PC-3 (cell line): ENCODE measurements at regions not wholly inside any gene's neighbourhood (a gene's known extent, or its start where the extent isn't known, plus 50 kb on each side); places are given as distances from the start of the nearest gene placed in this dataset.

Experiments
- ATAC-seq: fragments of 200-7000 bp; cut with Tn5 transposase; 2 replicates; pipeline ENCODE4 v1.9.1; 2020; ENCODE audit warnings: mild to moderate bottlenecking, moderate library complexity
- BruUV-seq: library from RNA; stranded (reverse); fragments of 400-500 nt; replicated peaks from 2 replicates; lab custom pipeline; 2021; lab: Mats Ljungman, UMichigan
- CTCF ChIA-PET: fragments of 300-600 bp; sonication (Branson Sonifier 250); formaldehyde crosslinking; loops from one replicate; lab custom pipeline; 2022; ENCODE audit warnings: antibody characterized with exemption; lab: Charles Lee
- POLR2A ChIA-PET: fragments of 300-600 bp; sonication (Branson Sonifier 250); formaldehyde crosslinking; loops from one replicate; lab custom pipeline; 2022; ENCODE audit warnings: antibody characterized with exemption; ENCODE audit not compliant: unreplicated experiment; lab: Charles Lee
- DNase-seq: peaks from one replicate; pipeline ENCODE4 v3.0.0-alpha.2; 2015
- H2AFZ ChIP-seq: fragments of 300-600 bp; sonication (generic); 2 replicates; pipeline ENCODE4 v1.6.0; 2016; ENCODE audit warnings: antibody characterized with exemption, low read length
- H3F3A ChIP-seq: fragments of 300-600 bp; sonication (generic); one replicate; pipeline ENCODE4 v1.6.0; 2017; ENCODE audit warnings: antibody characterized with exemption, low read length, control low read depth, mild to moderate bottlenecking; ENCODE audit not compliant: unreplicated experiment
- H3K27ac ChIP-seq: fragments of 300-600 bp; sonication (generic); 2 replicates; pipeline ENCODE4 v1.5.1; 2016; ENCODE audit warnings: mild to moderate bottlenecking, low read length
- H3K27me3 ChIP-seq: fragments of 300-600 bp; sonication (generic); 2 replicates; pipeline ENCODE4 v1.6.1; 2016; ENCODE audit warnings: low read length, mixed read lengths
- H3K36me3 ChIP-seq: fragments of 300-600 bp; sonication (generic); 2 replicates; pipeline ENCODE4 v1.6.1; 2016; ENCODE audit warnings: low read depth, mixed run types, low read length, mixed read lengths
- H3K4me1 ChIP-seq: fragments of 300-600 bp; sonication (generic); 2 replicates; pipeline ENCODE4 v1.5.1; 2016; ENCODE audit warnings: low read length; ENCODE audit not compliant: insufficient read depth
- H3K4me2 ChIP-seq: fragments of 300-600 bp; sonication (generic); 2 replicates; pipeline ENCODE4 v1.6.0; 2016; ENCODE audit warnings: low read length
- H3K4me3 ChIP-seq: fragments of 300-600 bp; sonication (generic); 2 replicates; pipeline ENCODE4 v1.5.1; 2016; ENCODE audit warnings: mild to moderate bottlenecking, low read length, mixed read lengths
- H3K79me2 ChIP-seq: fragments of 300-600 bp; sonication (generic); 2 replicates; pipeline ENCODE4 v1.6.1; 2017; ENCODE audit warnings: low read length, mixed read lengths
- H3K9ac ChIP-seq: fragments of 300-600 bp; sonication (generic); 2 replicates; pipeline ENCODE4 v1.6.0; 2016; ENCODE audit warnings: mild to moderate bottlenecking, low read length
- H3K9me2 ChIP-seq: fragments of 300-600 bp; sonication (generic); replicated peaks from 2 replicates; pipeline ENCODE4 v1.6.1; 2016; ENCODE audit warnings: mixed run types, low read length, mixed read lengths
- H3K9me3 ChIP-seq: fragments of 300-600 bp; sonication (generic); 2 replicates; pipeline ENCODE4 v1.6.1; 2016; ENCODE audit warnings: low read length, mixed read lengths
- H4K20me1 ChIP-seq: fragments of 300-600 bp; sonication (generic); 2 replicates; pipeline ENCODE4 v1.6.1; 2016; ENCODE audit warnings: low read length, mixed read lengths
- CTCF ChIP-seq: fragments of 300-600 bp; sonication (generic); conservative IDR thresholded peaks from 2 replicates; pipeline ENCODE4 v1.5.1; 2017; ENCODE audit warnings: antibody characterized with exemption, low read depth, mild to moderate bottlenecking, low read length
- EZH2 ChIP-seq: fragments of 300-600 bp; sonication (generic); IDR thresholded peaks from one replicate; pipeline ENCODE4 v1.6.1; 2017; ENCODE audit warnings: antibody characterized with exemption, mild to moderate bottlenecking, low read length; ENCODE audit not compliant: unreplicated experiment
- EZH2phosphoT487 ChIP-seq: fragments of 300-600 bp; sonication (generic); IDR thresholded peaks from 2 replicates; pipeline ENCODE4 v1.6.1; 2018; ENCODE audit warnings: mild to moderate bottlenecking, antibody characterized with exemption, low read length, borderline replicate concordance
- intact Hi-C: fragments of 100-400 bp; cut with micrococcal nuclease; formaldehyde crosslinking; loops from 2 replicates; pipeline ENCODE4 v1.9.0; 2023

DNA sequence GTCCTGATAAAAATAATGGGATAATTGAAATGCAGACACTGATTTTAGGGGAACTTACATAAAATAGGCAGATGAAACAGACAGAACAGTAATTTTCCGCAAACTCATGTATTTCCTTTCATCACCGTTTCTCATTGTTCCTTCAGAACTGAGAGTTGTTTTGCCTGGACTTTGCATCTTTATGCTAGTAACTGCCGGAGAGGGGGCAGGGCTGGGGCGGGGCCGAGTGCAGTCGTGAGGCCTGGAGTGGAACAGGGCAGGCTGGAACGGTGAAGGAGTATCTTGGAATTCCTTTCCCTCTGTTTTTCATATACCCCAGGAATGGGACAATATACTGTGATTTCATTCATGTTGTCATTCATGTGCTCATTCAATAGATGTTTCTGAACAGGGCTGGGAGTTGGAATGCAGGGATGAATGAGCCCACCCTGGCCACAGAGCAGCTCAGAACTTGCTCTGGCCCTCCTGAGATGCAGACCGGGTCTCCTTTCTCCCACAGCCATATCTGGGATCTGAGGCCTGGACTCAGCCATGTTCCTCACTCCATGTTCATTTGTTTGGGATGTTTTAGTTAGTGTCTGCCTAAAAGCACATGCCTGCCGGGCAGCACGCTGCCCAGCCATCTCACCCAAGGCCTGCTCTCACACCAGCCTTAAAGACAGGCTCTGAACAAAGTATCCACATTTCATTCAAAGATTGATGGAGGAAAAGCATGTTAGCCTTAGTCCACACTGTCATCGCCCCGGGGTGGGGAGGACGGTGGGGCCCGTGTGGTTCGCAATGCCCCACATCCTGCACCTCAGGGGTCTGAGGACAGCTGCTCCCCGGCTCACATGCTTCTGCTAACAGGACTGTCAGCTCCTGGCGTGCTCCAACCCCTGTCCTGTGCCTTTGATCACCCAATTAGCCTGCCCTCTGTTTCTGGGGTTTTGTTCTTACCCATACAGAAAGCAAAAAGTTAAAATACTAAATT lies 92.9 kb downstream of the SOX1 start:
- intact Hi-C loops = no loop called here
- H3K4me2 ChIP-seq = no peak overlapping the region
- H3K9ac ChIP-seq = no peak overlapping the region
- H3F3A ChIP-seq = no peaks in the 10 kb centered on the region
- no peak overlapping the region for H3K4me3 ChIP-seq
- no peaks in the 10 kb centered on the region for H4K20me1 ChIP-seq
- DNase-seq = no peak
- no peaks in the 10 kb centered on the region for H3K4me1 ChIP-seq
- TF ChIP-seq EZH2phosphoT487 (no peak), EZH2 (no peak), CTCF (no peak)
- peaks cover 30% of the 10 kb centered on the region for H3K27me3 ChIP-seq
- BruUV-seq = no TSS peak
- no peak overlapping the region for H2AFZ ChIP-seq
- no peak for ATAC-seq
- H3K27ac ChIP-seq = no peak overlapping the region
- CTCF ChIA-PET = no interaction called here
- H3K36me3 ChIP-seq = no peaks in the 10 kb centered on the region
- H3K9me3 ChIP-seq = no peaks in the 10 kb centered on the region
- H3K9me2 ChIP-seq = no peaks in the 10 kb centered on the region
- POLR2A ChIA-PET = no interaction called here
- H3K79me2 ChIP-seq = no peaks in the 10 kb centered on the region

- peaks cover 30% of the 10 kb centered on the region for H3K27me3 ChIP-seq
Observed at GRCh38 chr13:112160558-112160957, 93.6 kb downstream of the SOX1 start.

More at GRCh38 chr13:112160558-112160957, 93.6 kb downstream of the SOX1 start:
- ChIA-PET CTCF (no interaction called here), POLR2A (no interaction called here)
- Histone ChIP-seq H3K9me3 (no peaks in the 10 kb centered on the region), H3K4me1 (no peaks in the 10 kb centered on the region), H3K36me3 (no peaks in the 10 kb centered on the region), H3F3A (no peaks in the 10 kb centered on the region), H4K20me1 (no peaks in the 10 kb centered on the region), H3K4me2 (no peak overlapping the region), H3K4me3 (no peak overlapping the region), H2AFZ (no peak overlapping the region), H3K79me2 (no peaks in the 10 kb centered on the region), H3K9ac (no peak overlapping the region), H3K27ac (no peak overlapping the region), H3K9me2 (no peaks in the 10 kb centered on the region)
- TF ChIP-seq EZH2 (no peak), CTCF (no peak), EZH2phosphoT487 (no peak)
- ATAC-seq (no peak), DNase-seq (no peak)
- no TSS peak for BruUV-seq
- intact Hi-C loops = no loop called here
